PFSK-1 (cell line): ENCODE measurements at regions not wholly inside any gene's neighbourhood (a gene's known extent, or its start where the extent isn't known, plus 50 kb on each side); places are given as distances from the start of the nearest gene placed in this dataset.

Source experiments
- FOXP2 ChIP-seq: optimal IDR thresholded peaks from 2 replicates; pipeline ENCODE3; 2011; ENCODE audit warnings: borderline replicate concordance, control low read depth, inconsistent platforms; ENCODE audit not compliant: insufficient read depth; ENCODE audit errors: extremely low read length, extremely low read depth
- POLR2AphosphoS5 ChIP-seq: IDR thresholded peaks from 2 replicates; pipeline ENCODE4 v1.6.1; 2012; ENCODE audit warnings: low read depth, mild to moderate bottlenecking, control low read depth, low read length, moderate library complexity
- SIN3A ChIP-seq: IDR thresholded peaks from 2 replicates; pipeline ENCODE4 v1.6.1; 2012; ENCODE audit warnings: mild to moderate bottlenecking, low read length, moderate library complexity, borderline replicate concordance; ENCODE audit not compliant: insufficient read depth
- TAF1 ChIP-seq: IDR thresholded peaks from 2 replicates; pipeline ENCODE4 v1.6.1; 2012; ENCODE audit warnings: low read length, control low read depth, borderline replicate concordance; ENCODE audit not compliant: insufficient read depth
- TF ChIP-seq, protein P1 (sequence below), 2 experiments: IDR thresholded peaks; 2 replicates each; pipeline versions ENCODE4 v1.6.1 to v1.8.0; 2011 to 2012; ENCODE audit warnings: low read depth in 2 of 2, low read length in 2 of 2, control low read depth in 1 of 2, inconsistent platforms in 1 of 2, mild to moderate bottlenecking in 1 of 2, moderate library complexity in 1 of 2; ENCODE audit not compliant: insufficient read depth in 1 of 2

DNA sequence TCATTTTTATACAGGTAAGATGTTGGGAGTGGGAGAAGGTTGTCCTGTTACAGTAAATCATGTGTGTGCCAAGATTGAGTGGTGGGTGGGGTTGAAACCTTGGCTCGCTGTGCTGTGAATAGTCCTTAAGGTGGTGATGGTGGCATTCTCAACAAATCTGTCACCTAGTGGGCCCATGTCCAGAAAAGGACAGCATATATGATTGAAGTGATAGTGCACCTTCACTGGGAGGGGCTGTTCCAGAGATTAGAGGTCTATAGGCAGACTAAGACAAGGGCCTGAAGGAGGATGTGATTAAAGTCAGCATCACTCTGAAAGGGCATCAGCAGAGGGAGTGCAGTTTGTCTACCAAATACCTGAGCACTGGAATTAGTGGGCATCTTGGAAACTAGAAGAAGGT, 374.2 kb upstream of the C2CD4B start:
- TF ChIP-seq TAF1 (no peak), SIN3A (no peak), POLR2AphosphoS5 (no peak), FOXP2 (no peak)
- TF ChIP-seq, protein P1, sequence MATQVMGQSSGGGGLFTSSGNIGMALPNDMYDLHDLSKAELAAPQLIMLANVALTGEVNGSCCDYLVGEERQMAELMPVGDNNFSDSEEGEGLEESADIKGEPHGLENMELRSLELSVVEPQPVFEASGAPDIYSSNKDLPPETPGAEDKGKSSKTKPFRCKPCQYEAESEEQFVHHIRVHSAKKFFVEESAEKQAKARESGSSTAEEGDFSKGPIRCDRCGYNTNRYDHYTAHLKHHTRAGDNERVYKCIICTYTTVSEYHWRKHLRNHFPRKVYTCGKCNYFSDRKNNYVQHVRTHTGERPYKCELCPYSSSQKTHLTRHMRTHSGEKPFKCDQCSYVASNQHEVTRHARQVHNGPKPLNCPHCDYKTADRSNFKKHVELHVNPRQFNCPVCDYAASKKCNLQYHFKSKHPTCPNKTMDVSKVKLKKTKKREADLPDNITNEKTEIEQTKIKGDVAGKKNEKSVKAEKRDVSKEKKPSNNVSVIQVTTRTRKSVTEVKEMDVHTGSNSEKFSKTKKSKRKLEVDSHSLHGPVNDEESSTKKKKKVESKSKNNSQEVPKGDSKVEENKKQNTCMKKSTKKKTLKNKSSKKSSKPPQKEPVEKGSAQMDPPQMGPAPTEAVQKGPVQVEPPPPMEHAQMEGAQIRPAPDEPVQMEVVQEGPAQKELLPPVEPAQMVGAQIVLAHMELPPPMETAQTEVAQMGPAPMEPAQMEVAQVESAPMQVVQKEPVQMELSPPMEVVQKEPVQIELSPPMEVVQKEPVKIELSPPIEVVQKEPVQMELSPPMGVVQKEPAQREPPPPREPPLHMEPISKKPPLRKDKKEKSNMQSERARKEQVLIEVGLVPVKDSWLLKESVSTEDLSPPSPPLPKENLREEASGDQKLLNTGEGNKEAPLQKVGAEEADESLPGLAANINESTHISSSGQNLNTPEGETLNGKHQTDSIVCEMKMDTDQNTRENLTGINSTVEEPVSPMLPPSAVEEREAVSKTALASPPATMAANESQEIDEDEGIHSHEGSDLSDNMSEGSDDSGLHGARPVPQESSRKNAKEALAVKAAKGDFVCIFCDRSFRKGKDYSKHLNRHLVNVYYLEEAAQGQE (IDR thresholded peaks at IDR 0.05; ENCODE audit: insufficient read depth in 1 of 2, low read depth in 2 of 2, low read length in 2 of 2), result no peak
